ENCODE measurements at regions not wholly inside any gene's neighbourhood (a gene's known extent, or its start where the extent isn't known, plus 50 kb on each side); places are given as distances from the start of the nearest gene placed in this dataset.

DNA sequence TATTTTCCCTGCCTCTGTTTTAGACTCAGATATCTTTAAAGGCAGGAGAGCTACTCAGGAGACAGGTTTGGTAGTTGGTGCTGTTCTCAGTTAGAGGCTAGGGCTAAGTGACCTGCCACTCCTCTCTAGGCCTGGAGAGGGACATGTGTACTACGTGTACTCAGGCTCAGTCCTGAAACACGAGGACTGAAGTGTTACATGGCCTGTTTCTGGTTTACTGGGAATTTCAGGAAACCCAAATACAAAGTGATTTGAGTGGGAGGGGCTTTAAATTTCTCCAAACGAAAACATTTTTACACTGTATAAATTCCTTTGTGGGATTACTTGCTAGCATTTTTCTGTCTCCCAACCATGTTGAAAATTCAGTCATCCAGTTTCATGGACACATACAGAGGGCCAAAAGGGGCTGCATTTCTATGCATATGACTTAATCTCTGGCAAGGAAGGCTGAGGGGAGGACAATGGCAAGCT is 343.3 kb downstream of the CYP26B1 start:
- TF ChIP-seq, protein P1, sequence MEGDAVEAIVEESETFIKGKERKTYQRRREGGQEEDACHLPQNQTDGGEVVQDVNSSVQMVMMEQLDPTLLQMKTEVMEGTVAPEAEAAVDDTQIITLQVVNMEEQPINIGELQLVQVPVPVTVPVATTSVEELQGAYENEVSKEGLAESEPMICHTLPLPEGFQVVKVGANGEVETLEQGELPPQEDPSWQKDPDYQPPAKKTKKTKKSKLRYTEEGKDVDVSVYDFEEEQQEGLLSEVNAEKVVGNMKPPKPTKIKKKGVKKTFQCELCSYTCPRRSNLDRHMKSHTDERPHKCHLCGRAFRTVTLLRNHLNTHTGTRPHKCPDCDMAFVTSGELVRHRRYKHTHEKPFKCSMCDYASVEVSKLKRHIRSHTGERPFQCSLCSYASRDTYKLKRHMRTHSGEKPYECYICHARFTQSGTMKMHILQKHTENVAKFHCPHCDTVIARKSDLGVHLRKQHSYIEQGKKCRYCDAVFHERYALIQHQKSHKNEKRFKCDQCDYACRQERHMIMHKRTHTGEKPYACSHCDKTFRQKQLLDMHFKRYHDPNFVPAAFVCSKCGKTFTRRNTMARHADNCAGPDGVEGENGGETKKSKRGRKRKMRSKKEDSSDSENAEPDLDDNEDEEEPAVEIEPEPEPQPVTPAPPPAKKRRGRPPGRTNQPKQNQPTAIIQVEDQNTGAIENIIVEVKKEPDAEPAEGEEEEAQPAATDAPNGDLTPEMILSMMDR (IDR thresholded peaks at IDR 0.05; ENCODE audit: insufficient read depth, low read length, poor library complexity, severe bottlenecking): no peak
- TF ChIP-seq EZH2phosphoT487 (conservative IDR thresholded peaks at IDR 0.05; ENCODE audit: low read length): no peak
